NCI-H1092 treated with DMSO at 0.1 percent for 48 hours (cell line): ENCODE measurements at regions not wholly inside any gene's neighbourhood (a gene's known extent, or its start where the extent isn't known, plus 50 kb on each side); places are given as distances from the start of the nearest gene placed in this dataset.

ENCODE experiments used
- DNase-seq: peaks from one replicate; lab custom pipeline; 2025; lab: John Stamatoyannopoulos, UW

DNA sequence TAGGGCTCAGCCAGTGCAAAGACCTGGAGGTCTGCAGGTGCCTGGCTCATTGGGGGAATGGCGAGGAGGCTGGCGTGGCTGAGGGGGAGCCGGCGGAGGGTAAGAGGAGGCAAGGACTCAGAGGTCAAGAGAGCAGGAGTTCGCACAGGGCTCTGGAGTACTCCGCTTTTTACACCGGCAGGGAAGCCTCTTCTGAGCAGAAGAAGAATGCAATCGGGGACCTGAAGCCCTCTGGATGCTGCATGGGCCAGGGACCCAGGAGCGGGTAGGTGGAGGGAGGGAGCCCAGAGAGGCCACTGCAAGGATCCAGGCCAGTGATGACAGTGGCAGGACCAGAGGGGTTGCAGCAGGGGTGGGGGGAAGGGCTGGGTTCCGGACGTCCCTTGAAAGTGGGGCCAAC, 70.4 kb upstream of the TAMM41 start:
- DNase-seq: no peak

DNA sequence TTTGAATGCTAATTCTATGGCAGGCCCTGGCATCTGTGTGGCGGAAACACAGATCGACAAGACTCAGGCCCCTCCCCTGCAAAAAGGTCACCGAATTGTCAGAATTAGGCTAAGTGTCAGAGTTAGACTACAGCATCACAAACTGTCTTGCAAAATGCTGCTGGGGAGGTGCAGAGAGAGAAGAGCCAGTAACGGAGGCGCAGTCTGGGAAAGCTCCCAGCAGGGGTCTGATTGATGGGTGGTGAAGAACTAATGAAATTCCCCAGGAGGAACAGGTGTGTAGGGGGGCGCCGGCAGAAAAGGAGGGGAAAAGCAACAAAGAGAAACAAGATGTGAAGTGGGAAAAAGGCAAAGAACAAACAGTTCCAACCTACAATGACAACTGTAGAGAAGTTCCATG, 72.7 kb upstream of the TAMM41 start:
- no peak for DNase-seq

DNA sequence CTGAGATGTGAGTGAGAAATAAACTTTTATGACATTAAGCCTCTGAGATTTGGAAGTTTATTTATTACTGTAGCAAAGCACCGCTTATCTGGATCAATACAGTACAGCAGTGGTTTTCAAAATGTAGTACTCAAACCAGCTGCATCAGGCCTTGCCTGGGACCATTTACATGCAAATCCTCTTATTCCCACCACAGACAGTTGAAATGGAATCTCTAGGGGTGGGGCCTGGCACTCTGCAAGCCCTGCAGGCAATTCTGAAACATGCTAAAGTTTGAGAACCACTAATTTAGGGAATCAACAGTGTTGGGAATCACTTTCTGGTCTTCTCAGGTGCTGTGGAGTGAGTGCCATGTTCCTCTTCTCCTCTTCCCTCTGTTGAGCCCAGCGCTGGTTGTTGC, 77.8 kb upstream of the TAMM41 start:
- no peak for DNase-seq

DNA sequence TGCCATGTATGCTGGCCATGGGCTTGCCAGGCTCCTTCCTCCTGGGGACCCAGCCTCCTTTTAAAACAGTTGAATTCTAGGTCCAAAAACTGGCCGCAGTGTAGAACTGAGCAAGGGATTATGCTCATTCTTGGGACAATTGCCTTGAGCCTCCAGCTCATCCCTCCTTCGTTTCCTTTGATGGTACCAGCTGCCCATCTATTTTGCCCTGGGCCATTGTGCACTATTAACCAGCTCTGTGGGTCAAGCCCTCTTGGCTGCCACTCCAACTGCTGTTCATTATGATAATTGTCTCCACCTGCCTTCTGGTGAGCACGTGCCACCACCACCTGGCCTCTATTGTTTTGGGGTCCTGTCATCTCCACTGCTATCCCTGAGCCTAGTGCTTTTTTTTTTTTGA, 75.8 kb upstream of the SYN2 start:
- peak; percentile 45 for DNase-seq

DNA sequence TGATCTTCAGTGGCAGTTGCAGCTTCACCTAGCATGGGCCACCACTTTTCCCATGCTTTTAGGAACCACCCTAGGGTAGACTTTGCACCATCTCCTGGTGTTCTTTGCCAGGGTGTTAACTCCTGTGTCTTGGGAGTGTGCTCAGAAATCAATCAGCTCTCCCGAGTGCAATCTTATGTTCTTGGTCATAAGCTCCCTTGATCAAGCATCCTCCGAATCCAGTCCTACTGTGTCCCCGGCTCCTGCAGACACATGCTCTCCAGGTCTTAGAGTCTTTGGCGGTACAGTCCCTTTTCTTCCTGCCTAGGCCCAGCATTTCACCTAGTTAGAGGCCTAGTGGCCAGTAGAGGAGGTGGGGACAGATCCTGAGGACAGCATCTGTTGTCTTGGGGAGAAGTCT, 74.7 kb upstream of the SYN2 start:
- no peak for DNase-seq

DNA sequence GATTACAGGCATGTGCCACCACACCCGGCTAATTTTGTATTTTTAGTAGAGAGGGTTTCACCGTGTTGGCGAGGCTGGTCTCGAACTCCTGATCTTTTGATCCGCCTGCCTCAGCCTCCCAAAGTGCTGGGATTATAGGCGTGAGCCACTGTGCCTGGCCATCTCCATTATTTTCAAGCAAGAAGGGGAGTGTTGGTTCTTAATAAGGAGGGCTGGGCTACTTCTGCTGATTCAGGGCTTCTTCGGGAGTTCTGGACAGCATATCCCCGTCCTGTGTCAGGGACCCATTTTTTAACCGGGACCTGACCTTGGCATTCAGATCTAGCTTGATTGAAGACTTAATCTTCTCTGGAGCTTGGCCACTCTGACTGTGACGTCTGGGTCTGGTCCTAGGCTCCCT, 74.1 kb upstream of the SYN2 start:
- no peak for DNase-seq

DNA sequence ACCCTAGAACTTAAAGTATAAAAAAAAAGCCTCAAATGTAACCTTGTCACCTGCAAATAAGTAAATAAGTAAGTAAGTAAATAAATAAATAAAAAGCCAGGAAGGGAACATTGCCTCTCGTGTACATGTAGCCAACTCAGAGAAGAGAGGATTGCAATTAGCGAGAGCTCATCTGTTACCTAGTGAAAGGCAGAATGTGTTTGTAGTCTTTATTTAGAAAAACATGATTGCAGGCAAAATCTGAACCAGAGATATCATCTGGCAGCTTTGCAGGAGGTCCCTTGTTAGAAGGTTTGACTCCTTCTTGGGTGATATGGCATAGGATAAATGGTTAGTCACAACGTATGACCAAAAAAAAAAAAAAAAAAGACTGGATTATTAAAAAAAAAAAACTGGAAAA, 71.6 kb upstream of the SYN2 start:
- no peak for DNase-seq

DNA sequence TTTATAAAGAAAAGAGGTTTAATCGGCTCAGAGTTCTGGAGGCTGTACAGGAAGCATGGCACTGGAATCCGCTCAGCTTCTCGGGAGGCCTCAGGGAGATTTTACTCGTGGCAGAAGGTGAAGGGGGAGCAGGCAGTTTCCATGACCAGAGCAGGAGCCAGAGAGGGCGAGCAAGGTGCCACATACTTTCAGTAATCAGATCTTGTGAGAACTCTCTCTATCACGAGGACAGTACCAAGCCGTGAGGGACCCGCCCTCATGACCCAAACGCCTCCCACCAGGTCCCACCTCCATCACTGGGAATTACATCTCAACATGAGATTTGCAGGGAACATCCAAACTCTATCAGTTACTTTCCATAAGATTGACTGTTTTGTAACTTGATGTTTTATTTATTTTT, 70.7 kb upstream of the SYN2 start:
- DNase-seq: no peak

DNA sequence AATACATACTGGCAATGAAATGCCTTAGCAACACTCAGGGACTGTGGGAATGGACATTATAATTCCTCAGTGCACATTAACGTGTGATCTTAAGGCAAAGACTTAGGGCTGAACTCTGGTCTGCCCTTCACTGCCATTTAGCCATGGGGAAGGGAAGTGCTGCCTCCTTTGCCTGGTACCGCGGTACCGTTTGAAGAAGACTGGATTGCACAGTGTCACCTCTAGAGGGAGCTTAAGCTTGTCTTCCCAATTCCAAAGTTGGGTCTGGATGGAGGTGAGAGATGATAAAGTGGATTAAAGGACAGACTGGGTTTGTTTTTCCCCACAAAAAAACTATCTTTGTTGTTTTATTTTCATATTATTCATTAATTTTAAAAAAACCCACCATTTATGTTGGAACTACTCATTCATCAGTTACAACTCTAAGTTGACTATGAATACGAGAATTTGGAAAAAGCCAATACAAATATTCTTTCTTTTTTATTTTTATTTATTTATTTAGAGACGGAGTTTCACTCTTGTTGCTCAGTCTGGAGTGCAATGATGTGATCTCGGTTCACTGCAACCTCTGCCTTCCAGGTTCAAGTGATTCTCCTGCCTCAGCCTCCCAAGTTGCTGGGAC, 60.0 kb upstream of the SYN2 start:
- DNase-seq: peak; percentile 63

DNA sequence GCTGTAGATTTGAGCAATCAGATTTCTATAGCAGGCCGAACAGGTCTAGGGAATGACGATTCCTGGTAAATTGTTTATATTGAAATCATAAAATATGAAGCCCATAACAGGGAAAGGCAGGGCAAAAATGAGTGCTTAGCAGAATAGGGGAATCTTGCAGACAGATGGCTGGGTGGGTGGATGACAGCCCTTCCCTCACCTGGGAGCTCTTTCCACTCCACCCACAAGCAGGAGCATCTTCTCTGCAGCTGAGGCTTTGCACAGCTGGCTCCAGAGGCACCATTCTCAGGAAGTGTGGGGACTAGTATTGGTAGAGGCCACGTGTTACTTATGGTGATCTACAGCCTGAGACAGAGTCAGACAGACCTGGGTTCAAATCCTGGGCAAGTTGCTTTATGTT, 55.9 kb upstream of the SYN2 start:
- no peak for DNase-seq

DNA sequence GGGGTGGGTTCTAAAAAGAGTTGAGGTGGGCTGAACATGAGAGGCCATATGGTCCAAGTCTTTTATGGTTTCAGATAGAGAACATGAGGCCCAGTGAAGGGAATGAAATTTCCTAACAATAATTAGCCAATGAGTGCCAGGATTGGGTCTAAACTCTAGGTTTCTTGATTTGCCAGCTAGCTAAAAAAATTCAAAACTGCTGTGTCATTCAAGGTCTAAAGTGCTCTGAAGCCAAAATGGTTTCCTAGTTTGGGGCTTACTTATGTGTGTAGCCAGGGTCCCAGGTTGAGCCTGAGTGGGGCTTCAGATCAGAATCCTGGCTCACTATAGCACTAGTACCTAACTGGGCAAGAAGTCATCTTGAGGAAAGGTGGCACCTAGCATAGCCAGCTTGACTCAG, 55.3 kb upstream of the SYN2 start:
- DNase-seq: no peak

DNA sequence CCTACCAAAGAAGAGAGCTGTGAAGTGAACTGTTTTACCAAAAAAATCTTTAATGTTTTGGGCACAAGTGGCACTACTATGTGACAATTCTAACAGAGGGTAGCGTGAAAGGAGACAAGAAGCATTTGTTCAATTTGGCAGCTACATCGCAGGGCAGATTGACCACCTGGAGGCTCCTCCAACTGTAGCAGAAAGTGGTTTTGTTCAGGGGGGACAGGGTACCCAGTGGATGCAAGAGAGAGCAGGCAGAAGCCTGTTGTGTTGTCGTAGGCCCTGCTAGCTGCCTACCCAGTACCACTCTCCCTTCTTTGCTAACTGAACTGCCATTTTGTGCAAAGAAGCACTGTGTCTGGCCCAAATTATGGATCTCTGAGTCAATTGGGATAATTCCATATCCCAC, 54.8 kb upstream of the SYN2 start:
- DNase-seq: no peak

DNA sequence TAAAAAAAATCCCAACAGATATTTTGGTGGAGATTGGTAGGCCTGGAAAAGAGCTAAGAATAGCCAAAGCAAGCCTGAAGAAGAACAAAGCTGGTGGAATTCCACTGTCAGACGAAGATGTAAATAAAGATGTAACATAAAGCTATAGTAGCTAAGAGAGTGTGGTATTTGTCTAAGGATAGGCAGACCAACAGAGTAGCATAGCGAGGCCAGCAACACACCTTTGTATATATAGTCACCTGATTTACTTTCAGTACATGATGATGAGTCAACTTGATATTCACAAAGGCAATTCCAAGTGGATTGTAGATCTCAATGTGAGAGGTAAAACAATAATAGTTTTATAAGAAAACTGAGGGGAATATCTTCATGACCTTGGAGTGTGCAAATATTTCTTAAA, 53.6 kb upstream of the SYN2 start:
- no peak for DNase-seq

DNA sequence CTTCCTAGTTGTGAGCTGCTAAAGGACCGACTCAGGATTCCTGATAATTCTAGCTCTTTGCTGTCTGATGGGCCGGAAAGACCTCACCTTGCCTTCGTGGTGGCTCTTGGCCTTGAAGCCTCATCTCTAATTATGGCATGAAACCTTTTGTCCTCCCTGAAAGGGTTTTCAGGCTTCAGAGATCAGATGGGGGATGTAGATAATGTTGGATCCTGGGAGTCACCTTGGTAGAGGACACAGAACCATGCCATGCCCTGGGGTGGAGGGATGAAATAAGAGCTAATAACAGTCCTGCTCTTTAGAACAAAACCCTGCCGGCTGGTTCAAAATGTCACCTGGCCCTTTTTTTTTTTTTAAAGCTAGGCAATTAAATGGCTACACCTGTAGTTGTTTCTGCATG, 50.8 kb upstream of the SYN2 start:
- peak; percentile 66 for DNase-seq

DNA sequence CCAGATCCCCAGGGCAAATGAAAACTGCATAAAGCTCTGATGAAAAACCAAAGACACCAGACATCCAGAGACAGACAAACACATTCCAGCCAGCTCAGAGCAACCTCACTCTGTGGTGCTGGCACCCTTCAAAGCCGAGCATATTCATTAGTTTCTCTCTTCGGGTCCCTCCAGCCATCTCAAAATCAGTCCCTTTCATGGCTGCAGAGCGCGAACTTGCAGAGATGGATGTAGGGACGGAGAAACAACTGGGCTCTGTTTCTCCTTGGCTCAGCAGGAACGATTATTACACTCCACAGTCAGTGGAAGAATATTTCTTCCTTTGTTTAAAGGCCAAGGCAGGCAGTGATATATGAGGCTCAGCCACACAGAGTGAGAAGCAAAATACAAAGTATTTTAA, 50.4 kb upstream of the SYN2 start:
- peak; percentile 66 for DNase-seq

DNA sequence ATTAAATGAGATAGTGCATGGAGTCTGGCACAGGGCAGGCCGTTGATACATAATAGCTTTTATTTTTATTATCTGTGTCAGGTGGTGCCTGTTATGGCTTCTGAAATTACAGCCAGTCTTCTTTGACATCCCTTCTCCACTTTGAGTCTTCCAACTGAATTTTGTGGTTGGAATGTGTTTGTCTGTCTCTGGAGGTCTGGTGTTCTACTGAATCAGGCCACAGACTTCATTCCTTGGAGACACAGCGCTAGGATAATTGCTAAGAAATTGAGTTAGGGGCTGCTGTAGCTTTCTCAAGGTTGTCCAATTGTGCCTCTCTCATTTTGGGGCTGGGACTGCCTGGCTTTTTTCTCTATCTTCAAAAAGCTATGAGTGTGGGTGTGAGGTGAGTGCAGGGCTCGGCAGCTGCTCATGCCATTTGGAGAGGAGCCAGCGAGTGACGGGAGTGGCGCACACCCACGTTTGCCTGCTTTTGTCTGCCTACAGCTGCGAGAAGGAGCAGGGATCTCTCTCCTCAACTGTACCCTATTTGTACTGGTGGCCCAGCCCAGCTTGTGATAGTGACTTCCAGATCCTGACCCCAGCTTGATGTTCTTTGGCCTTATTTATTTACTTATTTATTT, 49.8 kb upstream of the SYN2 start:
- DNase-seq: peak; percentile 87
